ENCODE measurements at regions not wholly inside any gene's neighbourhood (a gene's known extent, or its start where the extent isn't known, plus 50 kb on each side); places are given as distances from the start of the nearest gene placed in this dataset.

- no peak for ATAC-seq
- intact Hi-C loops (cut with DNase I, micrococcal nuclease), result no loop called here
- no peak for DNase-seq
- Histone ChIP-seq H3K36me3 (ENCODE audit: low read depth) (no peaks in the 10 kb centered on the region), H3K4me3 (no peak overlapping the region), H3K9me3 (no peaks in the 10 kb centered on the region), H3K4me1 (ENCODE audit: low read depth) (no peaks in the 10 kb centered on the region)
- TF ChIP-seq, protein P1, sequence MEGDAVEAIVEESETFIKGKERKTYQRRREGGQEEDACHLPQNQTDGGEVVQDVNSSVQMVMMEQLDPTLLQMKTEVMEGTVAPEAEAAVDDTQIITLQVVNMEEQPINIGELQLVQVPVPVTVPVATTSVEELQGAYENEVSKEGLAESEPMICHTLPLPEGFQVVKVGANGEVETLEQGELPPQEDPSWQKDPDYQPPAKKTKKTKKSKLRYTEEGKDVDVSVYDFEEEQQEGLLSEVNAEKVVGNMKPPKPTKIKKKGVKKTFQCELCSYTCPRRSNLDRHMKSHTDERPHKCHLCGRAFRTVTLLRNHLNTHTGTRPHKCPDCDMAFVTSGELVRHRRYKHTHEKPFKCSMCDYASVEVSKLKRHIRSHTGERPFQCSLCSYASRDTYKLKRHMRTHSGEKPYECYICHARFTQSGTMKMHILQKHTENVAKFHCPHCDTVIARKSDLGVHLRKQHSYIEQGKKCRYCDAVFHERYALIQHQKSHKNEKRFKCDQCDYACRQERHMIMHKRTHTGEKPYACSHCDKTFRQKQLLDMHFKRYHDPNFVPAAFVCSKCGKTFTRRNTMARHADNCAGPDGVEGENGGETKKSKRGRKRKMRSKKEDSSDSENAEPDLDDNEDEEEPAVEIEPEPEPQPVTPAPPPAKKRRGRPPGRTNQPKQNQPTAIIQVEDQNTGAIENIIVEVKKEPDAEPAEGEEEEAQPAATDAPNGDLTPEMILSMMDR (IDR thresholded peaks at IDR 0.05), result no peak
Observed at GRCh38 chr3:168331756-168332155, 236.0 kb upstream of the GOLIM4 start.

DNA sequence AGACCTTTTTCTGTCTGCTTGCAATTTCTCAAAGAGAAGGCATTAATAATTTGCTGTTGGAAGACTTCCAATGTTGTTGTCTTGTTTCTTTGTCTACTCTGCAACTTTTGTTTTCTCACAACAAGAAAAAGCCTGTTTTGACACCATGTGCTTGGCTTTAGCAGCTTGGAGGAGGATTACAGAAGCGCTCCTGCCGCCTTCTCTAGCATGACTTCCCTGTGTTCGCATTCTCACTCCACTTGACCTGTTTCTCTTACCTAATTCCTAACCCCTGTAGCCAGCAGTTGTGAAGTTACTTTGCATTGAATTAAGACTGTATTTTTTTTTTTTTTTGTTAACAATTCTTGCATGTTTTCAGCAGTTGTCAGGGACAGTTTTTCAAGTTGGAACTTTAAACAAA, 235.3 kb upstream of the GOLIM4 start:
- intact Hi-C loops (cut with DNase I, micrococcal nuclease), result no loop called here

DNA sequence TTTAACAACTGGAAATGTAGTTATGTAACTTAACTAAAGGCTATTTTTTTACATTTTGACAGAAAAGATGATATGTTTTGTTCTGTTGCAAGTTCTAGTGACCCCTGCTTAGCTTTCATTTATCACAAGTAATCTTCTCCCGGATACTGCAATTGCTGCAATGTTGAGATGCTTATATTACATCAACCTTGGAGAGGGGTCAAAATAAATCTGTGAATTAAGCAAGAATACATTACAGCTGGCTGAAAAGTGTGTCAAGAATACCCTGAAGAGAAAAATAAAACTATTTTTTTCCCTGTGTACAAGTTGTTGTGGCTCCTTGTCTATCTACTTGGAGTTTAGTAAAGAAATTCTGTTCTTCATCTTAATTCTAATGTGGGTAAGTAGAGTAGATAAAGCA, 232.1 kb upstream of the GOLIM4 start:
- TF ChIP-seq, protein P1 (IDR thresholded peaks at IDR 0.05), result no peak
- DNase-seq, result no peak
- intact Hi-C loops (cut with DNase I, micrococcal nuclease), result no loop called here

More for the DNA sequence above, 235.3 kb upstream of the GOLIM4 start:
- DNase-seq (no peak), ATAC-seq (no peak)
- Histone ChIP-seq H3K4me1 (ENCODE audit: low read depth) (no peaks in the 10 kb centered on the region), H3K36me3 (ENCODE audit: low read depth) (no peaks in the 10 kb centered on the region), H3K4me3 (no peak overlapping the region), H3K9me3 (no peaks in the 10 kb centered on the region)
- TF ChIP-seq, protein P1 (IDR thresholded peaks at IDR 0.05), result no peak

DNA sequence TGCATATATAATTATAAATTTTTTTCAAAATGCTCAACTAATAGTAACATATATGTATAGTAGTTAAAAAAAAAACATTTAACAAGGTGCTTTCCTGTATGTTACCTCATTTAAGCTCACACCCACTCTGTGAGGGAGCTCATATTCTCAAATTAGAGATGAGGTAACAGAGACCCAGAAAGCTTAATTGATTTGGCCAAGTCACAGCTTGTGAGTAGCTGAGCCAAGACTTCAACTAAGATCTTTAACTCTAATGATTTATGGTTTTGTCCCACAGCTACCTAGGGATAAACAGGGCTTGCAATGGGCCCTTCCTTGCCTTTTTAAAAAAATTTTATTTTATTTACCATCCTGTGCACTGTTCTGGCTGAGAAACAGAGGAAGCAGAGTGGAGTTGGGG, 230.0 kb upstream of the GOLIM4 start:
- intact Hi-C loops (cut with DNase I, micrococcal nuclease), result no loop called here
- Histone ChIP-seq H3K4me1 (ENCODE audit: low read depth) (no peaks in the 10 kb centered on the region), H3K4me3 (no peak overlapping the region), H3K9me3 (no peaks in the 10 kb centered on the region), H3K36me3 (ENCODE audit: low read depth) (no peaks in the 10 kb centered on the region)
- no peak for DNase-seq
- TF ChIP-seq, protein P1 (IDR thresholded peaks at IDR 0.05), result no peak
- ATAC-seq, result no peak

More for the DNA sequence above, 232.1 kb upstream of the GOLIM4 start:
- no peak overlapping the region for H3K4me3 ChIP-seq
- no peaks in the 10 kb centered on the region for H3K36me3 ChIP-seq (ENCODE audit: low read depth)
- ATAC-seq, result no peak
- H3K4me1 ChIP-seq (ENCODE audit: low read depth), result no peaks in the 10 kb centered on the region
- H3K9me3 ChIP-seq, result no peaks in the 10 kb centered on the region

GRCh38 chr3:168322941-168323340, 227.2 kb upstream of the GOLIM4 start:
- intact Hi-C loops (cut with DNase I, micrococcal nuclease), result no loop called here
- Histone ChIP-seq H3K36me3 (ENCODE audit: low read depth) (no peaks in the 10 kb centered on the region), H3K9me3 (no peaks in the 10 kb centered on the region)

More at GRCh38 chr3:168322941-168323340, 227.2 kb upstream of the GOLIM4 start:
- DNase-seq (no peak), ATAC-seq (no peak)
- no peak overlapping the region for H3K4me3 ChIP-seq
- TF ChIP-seq, protein P1 (IDR thresholded peaks at IDR 0.05), result no peak
- H3K4me1 ChIP-seq (ENCODE audit: low read depth), result no peaks in the 10 kb centered on the region
